HG03025 (cell line): ENCODE measurements at regions not wholly inside any gene's neighbourhood (a gene's known extent, or its start where the extent isn't known, plus 50 kb on each side); places are given as distances from the start of the nearest gene placed in this dataset.

Experiments
- ATAC-seq: cut with Tn5 transposase; IDR thresholded peaks from one replicate; pipeline ENCODE4 v1.9.1; 2021; ENCODE audit warnings: mild to moderate bottlenecking, moderate library complexity; ENCODE audit not compliant: unreplicated experiment, low FRiP score

- no peak for ATAC-seq
Observed at GRCh38 chr2:206368484-206368883, 74.8 kb upstream of the ADAM23 start.

- ATAC-seq: no peak
Observed at GRCh38 chr2:206368933-206369569, 74.3 kb upstream of the ADAM23 start.

- no peak for ATAC-seq
Observed at GRCh38 chr2:206375956-206376355, 67.4 kb upstream of the ADAM23 start.

GRCh38 chr2:206378835-206379234 lies 64.5 kb upstream of the ADAM23 start:
- no peak for ATAC-seq

- ATAC-seq: no peak
Observed at GRCh38 chr2:206379266-206379665, 64.1 kb upstream of the ADAM23 start.

- no peak for ATAC-seq
Observed at GRCh38 chr2:206379886-206380285, 63.4 kb upstream of the ADAM23 start.

- ATAC-seq: no peak
Observed at GRCh38 chr2:206381881-206382280, 61.5 kb upstream of the ADAM23 start.

GRCh38 chr2:206383669-206384068 lies 59.7 kb upstream of the ADAM23 start:
- no peak for ATAC-seq

- ATAC-seq: no peak
Observed at GRCh38 chr2:206387808-206388207, 55.5 kb upstream of the ADAM23 start.

- ATAC-seq: no peak
Observed at GRCh38 chr2:206388698-206389097, 54.6 kb upstream of the ADAM23 start.

- no peak for ATAC-seq
Observed at GRCh38 chr2:206389164-206389563, 54.2 kb upstream of the ADAM23 start.

- ATAC-seq: no peak
Observed at GRCh38 chr2:206390181-206390580, 53.2 kb upstream of the ADAM23 start.

GRCh38 chr2:206392118-206392517 lies 51.2 kb upstream of the ADAM23 start:
- ATAC-seq: peak; percentile 75
